HepG2 (cell line): ENCODE measurements at regions not wholly inside any gene's neighbourhood (a gene's known extent, or its start where the extent isn't known, plus 50 kb on each side); places are given as distances from the start of the nearest gene placed in this dataset.

Source experiments
- ATAC-seq: fragments of 200-7000 bp; cut with Tn5 transposase; 3 replicates; pipeline ENCODE4 v1.9.1; 2020; ENCODE audit warnings: mild to moderate bottlenecking, moderate library complexity
- BruUV-seq: library from RNA; stranded (reverse); fragments of 400-500 nt; replicated peaks from 2 replicates; lab custom pipeline; 2021; lab: Mats Ljungman, UMichigan
- CTCF ChIA-PET: fragments of 300-600 bp; formaldehyde crosslinking; extraction: SDS; loops from one replicate; lab custom pipeline; 2021; ENCODE audit warnings: low total read pairs, inconsistent platforms, low intra/inter-chr PET ratio; lab: Yijun Ruan, JAX
- POLR2A ChIA-PET: fragments of 350-600 bp; sonication (Branson Sonifier 250); formaldehyde crosslinking; loops from one replicate; lab custom pipeline; 2020; ENCODE audit warnings: antibody characterized with exemption, inconsistent platforms; lab: Yijun Ruan, JAX
- DNase-seq: peaks from one replicate; pipeline ENCODE4 v3.0.0-alpha.2; 2015; ENCODE audit warnings: low spot score
- FAIRE-seq: peaks from 3 replicates; lab custom pipeline; 2011; peaks lifted over from hg19 to GRCh38; lab: Jason Lieb, UNC
- H2AFZ ChIP-seq: one replicate; pipeline ENCODE4 v1.6.1; 2011; ENCODE audit warnings: low read length, inconsistent platforms
- H3K27ac ChIP-seq: fragments of 300-600 bp; 3 replicates; pipeline ENCODE4 v1.8.0; 2011; ENCODE audit warnings: mixed run types, mild to moderate bottlenecking, mixed read lengths, low read length, inconsistent platforms; ENCODE audit not compliant: insufficient read depth; ENCODE audit errors: extremely low read length
- H3K27me3 ChIP-seq, 2 experiments: fragments of 200-600 bp in 1 of 2; 2 replicates in 1 of 2; 3 replicates in 1 of 2; pipeline versions ENCODE4 v1.6.0 to v1.8.0; 2011; ENCODE audit warnings: low read length in 2 of 2, mild to moderate bottlenecking in 2 of 2, moderate library complexity in 2 of 2, inconsistent platforms in 1 of 2; ENCODE audit not compliant: insufficient read depth in 2 of 2, control insufficient read depth in 1 of 2
- H3K36me3 ChIP-seq, 2 experiments: fragments of 200-600 bp in 1 of 2; replicated peaks in 1 of 2; 2 replicates in 1 of 2; 3 replicates in 1 of 2; pipeline versions ENCODE4 v1.5.1 to v1.8.0; 2011; ENCODE audit warnings: low read length in 2 of 2, inconsistent platforms in 1 of 2; ENCODE audit not compliant: insufficient read depth in 2 of 2, control insufficient read depth in 1 of 2
- H3K4me1 ChIP-seq: 2 replicates; pipeline ENCODE4 v1.5.1; 2012; ENCODE audit warnings: low read length, inconsistent platforms; ENCODE audit not compliant: insufficient read depth
- H3K4me2 ChIP-seq: 2 replicates; pipeline ENCODE4 v1.6.0; 2011; ENCODE audit warnings: low read depth, low read length, inconsistent platforms
- H3K4me3 ChIP-seq, 3 experiments: fragments of 200-600 bp in 1 of 3; sonication (generic), shearing (Covaris generic) in 1 of 3; replicated peaks in 1 of 3; 2 replicates each; pipeline ENCODE4 v1.5.1; 2011 to 2016; ENCODE audit warnings: low read length in 3 of 3, inconsistent platforms in 2 of 3, low read depth in 2 of 3, mild to moderate bottlenecking in 2 of 3, control low read depth in 1 of 3, mixed read lengths in 1 of 3; ENCODE audit not compliant: insufficient read depth in 1 of 3
- H3K79me2 ChIP-seq: one replicate; pipeline ENCODE4 v1.6.1; 2011; ENCODE audit warnings: low read length, inconsistent platforms; ENCODE audit not compliant: insufficient read depth
- H3K9ac ChIP-seq: 2 replicates; pipeline ENCODE4 v1.6.0; 2011; ENCODE audit warnings: mild to moderate bottlenecking, low read depth, low read length, inconsistent platforms; ENCODE audit not compliant: insufficient read depth
- H3K9me3 ChIP-seq: 2 replicates; pipeline ENCODE4 v1.5.1; 2012; ENCODE audit warnings: mild to moderate bottlenecking, low read length
- H4K20me1 ChIP-seq: 2 replicates; pipeline ENCODE4 v1.6.0; 2011; ENCODE audit warnings: inconsistent platforms, mild to moderate bottlenecking, low read length, moderate library complexity; ENCODE audit not compliant: insufficient read depth
- AHR ChIP-seq: IDR thresholded peaks from 2 replicates; pipeline ENCODE4 v1.6.1; 2018; ENCODE audit warnings: missing genetic modification reagents, missing compliant biosample characterization
- KDM5B ChIP-seq: sonication (generic); formaldehyde crosslinking; IDR thresholded peaks from 2 replicates; pipeline ENCODE4 v1.4.0; 2020; ENCODE audit warnings: missing genetic modification reagents, mild to moderate bottlenecking, borderline replicate concordance
- KLF15 ChIP-seq: sonication (generic); formaldehyde crosslinking; IDR thresholded peaks from 2 replicates; pipeline ENCODE4 v1.8.1; 2023; ENCODE audit warnings: borderline replicate concordance, mild to moderate bottlenecking, inconsistent platforms, missing genetic modification reagents, mixed read lengths
- SRSF4 ChIP-seq: fragments of 200-400 bp; formaldehyde crosslinking; IDR thresholded peaks from one replicate; pipeline ENCODE4 v1.6.1; 2018; ENCODE audit warnings: mild to moderate bottlenecking, low read depth, low read length, moderate library complexity; ENCODE audit not compliant: poor library complexity, severe bottlenecking
- ZNF547 ChIP-seq: sonication (generic); formaldehyde crosslinking; IDR thresholded peaks from 2 replicates; pipeline ENCODE4 v1.5.1; 2020; ENCODE audit warnings: mild to moderate bottlenecking, missing genetic modification reagents
- WGBS: methylation state at CpG from one replicate; pipeline ENCODE4 v1.1.6; 2017; ENCODE audit warnings: low lambda C conversion rate; 5-methylcytosine and 5-hydroxymethylcytosine counted together
- in situ Hi-C: cut with HindIII; loops from 2 replicates; pipeline ENCODE4 v1.10.0; 2017; ENCODE audit warnings: low pct_unique_long_range_greater_than_20kb; ENCODE audit not compliant: extremely low pct_ligation_motif_present
- intact Hi-C: fragments of 100-400 bp; cut with micrococcal nuclease; formaldehyde crosslinking; loops from one replicate; pipeline ENCODE4 v1.10.0; 2022; ENCODE audit not compliant: unreplicated experiment
- TF ChIP-seq, protein P1 (sequence below): IDR thresholded peaks from 2 replicates; pipeline ENCODE4 v1.4.0; 2020; ENCODE audit warnings: mild to moderate bottlenecking, missing genetic modification reagents
- TF ChIP-seq, protein P2 (sequence below): sonication (generic); formaldehyde crosslinking; IDR thresholded peaks from 2 replicates; pipeline ENCODE4 v1.5.1; 2020; ENCODE audit warnings: missing genetic modification reagents, mild to moderate bottlenecking, borderline replicate concordance
- TF ChIP-seq, protein P3 (sequence below): sonication (generic); formaldehyde crosslinking; IDR thresholded peaks from 2 replicates; pipeline ENCODE4 v1.8.0; 2022; ENCODE audit warnings: mild to moderate bottlenecking, missing genetic modification reagents
- TF ChIP-seq, protein P4 (sequence below): IDR thresholded peaks from 2 replicates; pipeline ENCODE4 v1.6.1; 2012; ENCODE audit warnings: inconsistent platforms
- TF ChIP-seq, protein P5 (sequence below), 2 experiments: sonication (generic) in 1 of 2; formaldehyde crosslinking in 1 of 2; IDR thresholded peaks; 2 replicates each; pipeline versions ENCODE4 v1.4.0 to v1.6.1; 2018 to 2020; ENCODE audit warnings: missing genetic modification reagents in 2 of 2, borderline replicate concordance in 1 of 2, low read depth in 1 of 2, mild to moderate bottlenecking in 1 of 2, missing biosample characterization in 1 of 2

DNA sequence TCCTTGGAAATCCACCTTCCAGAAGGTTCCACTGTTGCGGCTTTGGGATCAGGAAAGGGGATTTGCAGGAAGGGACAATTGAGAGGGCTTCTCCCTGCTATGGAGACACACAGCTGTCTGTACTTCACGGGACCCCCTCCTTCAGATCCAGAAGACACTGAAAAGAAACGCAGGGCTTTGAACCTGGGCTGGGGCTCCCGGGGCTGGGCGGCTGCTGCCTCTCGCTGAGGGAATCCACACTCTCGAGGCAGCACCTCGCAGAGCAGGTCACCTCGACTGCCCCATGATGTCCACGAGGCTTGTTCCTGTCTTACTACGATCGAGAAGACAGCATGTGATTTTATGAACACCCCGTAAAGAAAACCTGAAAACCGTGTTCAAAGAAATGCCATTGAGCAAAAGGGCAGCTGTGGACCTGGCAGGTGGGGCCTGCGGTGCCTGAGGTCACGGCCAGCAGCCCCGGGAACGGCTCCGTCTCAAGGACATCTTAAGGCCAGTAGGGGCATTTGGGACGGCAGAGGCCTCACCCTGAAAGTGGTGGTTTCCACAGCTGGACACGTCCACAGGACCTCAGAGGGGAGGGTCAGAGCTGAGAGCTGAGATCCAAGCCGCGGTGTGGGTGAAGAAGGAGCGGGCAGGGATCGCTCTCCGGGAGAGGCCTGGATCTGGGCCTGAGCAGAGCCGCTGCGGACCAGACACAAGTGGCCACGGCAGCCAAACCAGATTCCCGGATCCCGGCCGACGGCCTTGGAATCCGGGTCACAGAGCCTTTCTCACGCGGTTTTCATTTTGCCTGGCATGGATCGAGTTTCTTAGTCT, 165.7 kb downstream of the RTP5 start:
- ChIA-PET CTCF (no interaction called here), POLR2A (no interaction called here)
- peak overlapping the region; percentile 4; the same call in 1 of the 2 replicates for H3K9ac ChIP-seq
- peak overlapping the region in 1 of 3 experiments; percentile 22; a peak in 1 of 6 replicates for H3K4me3 ChIP-seq
- H3K4me2 ChIP-seq: peak overlapping the region; percentile 56
- intact Hi-C loops: loop anchor here (5.0 kb wide), 1 partner anchor 52 kb away; no protein-coding TSS in a partner anchor
- WGBS: 39% methylated on average over 37 of the region's 37 CpGs
- H4K20me1 ChIP-seq: no peaks in the 10 kb centered on the region
- peaks cover 16 to 68% of the 10 kb centered on the region in 2 experiments for H3K27me3 ChIP-seq
- no TSS peak for BruUV-seq
- in situ Hi-C loops: no loop called here
- H3K36me3 ChIP-seq: no peaks in the 10 kb centered on the region
- no peak overlapping the region for H2AFZ ChIP-seq
- FAIRE-seq: no peak
- ATAC-seq: peak; percentile 31
- DNase-seq: no peak
- no peak overlapping the region for H3K27ac ChIP-seq
- H3K79me2 ChIP-seq: no peaks in the 10 kb centered on the region
- H3K9me3 ChIP-seq: no peaks in the 10 kb centered on the region
- peaks cover 60% of the 10 kb centered on the region for H3K4me1 ChIP-seq
- no peak for TF ChIP-seq AHR (CRISPR knock-in tag)
- TF ChIP-seq, protein P1, sequence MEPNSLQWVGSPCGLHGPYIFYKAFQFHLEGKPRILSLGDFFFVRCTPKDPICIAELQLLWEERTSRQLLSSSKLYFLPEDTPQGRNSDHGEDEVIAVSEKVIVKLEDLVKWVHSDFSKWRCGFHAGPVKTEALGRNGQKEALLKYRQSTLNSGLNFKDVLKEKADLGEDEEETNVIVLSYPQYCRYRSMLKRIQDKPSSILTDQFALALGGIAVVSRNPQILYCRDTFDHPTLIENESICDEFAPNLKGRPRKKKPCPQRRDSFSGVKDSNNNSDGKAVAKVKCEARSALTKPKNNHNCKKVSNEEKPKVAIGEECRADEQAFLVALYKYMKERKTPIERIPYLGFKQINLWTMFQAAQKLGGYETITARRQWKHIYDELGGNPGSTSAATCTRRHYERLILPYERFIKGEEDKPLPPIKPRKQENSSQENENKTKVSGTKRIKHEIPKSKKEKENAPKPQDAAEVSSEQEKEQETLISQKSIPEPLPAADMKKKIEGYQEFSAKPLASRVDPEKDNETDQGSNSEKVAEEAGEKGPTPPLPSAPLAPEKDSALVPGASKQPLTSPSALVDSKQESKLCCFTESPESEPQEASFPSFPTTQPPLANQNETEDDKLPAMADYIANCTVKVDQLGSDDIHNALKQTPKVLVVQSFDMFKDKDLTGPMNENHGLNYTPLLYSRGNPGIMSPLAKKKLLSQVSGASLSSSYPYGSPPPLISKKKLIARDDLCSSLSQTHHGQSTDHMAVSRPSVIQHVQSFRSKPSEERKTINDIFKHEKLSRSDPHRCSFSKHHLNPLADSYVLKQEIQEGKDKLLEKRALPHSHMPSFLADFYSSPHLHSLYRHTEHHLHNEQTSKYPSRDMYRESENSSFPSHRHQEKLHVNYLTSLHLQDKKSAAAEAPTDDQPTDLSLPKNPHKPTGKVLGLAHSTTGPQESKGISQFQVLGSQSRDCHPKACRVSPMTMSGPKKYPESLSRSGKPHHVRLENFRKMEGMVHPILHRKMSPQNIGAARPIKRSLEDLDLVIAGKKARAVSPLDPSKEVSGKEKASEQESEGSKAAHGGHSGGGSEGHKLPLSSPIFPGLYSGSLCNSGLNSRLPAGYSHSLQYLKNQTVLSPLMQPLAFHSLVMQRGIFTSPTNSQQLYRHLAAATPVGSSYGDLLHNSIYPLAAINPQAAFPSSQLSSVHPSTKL (CRISPR knock-in tag): peak; percentile 31; the same call in 1 of the 2 replicates
- TF ChIP-seq ZNF547 (CRISPR knock-in tag): no peak
- no peak for TF ChIP-seq SRSF4
- TF ChIP-seq, protein P2, sequence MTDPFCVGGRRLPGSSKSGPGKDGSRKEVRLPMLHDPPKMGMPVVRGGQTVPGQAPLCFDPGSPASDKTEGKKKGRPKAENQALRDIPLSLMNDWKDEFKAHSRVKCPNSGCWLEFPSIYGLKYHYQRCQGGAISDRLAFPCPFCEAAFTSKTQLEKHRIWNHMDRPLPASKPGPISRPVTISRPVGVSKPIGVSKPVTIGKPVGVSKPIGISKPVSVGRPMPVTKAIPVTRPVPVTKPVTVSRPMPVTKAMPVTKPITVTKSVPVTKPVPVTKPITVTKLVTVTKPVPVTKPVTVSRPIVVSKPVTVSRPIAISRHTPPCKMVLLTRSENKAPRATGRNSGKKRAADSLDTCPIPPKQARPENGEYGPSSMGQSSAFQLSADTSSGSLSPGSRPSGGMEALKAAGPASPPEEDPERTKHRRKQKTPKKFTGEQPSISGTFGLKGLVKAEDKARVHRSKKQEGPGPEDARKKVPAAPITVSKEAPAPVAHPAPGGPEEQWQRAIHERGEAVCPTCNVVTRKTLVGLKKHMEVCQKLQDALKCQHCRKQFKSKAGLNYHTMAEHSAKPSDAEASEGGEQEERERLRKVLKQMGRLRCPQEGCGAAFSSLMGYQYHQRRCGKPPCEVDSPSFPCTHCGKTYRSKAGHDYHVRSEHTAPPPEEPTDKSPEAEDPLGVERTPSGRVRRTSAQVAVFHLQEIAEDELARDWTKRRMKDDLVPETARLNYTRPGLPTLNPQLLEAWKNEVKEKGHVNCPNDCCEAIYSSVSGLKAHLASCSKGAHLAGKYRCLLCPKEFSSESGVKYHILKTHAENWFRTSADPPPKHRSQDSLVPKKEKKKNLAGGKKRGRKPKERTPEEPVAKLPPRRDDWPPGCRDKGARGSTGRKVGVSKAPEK (CRISPR knock-in tag): 0 out of 2 replicates have a peak, but pooled peaks have one; percentile 62
- TF ChIP-seq, protein P3, sequence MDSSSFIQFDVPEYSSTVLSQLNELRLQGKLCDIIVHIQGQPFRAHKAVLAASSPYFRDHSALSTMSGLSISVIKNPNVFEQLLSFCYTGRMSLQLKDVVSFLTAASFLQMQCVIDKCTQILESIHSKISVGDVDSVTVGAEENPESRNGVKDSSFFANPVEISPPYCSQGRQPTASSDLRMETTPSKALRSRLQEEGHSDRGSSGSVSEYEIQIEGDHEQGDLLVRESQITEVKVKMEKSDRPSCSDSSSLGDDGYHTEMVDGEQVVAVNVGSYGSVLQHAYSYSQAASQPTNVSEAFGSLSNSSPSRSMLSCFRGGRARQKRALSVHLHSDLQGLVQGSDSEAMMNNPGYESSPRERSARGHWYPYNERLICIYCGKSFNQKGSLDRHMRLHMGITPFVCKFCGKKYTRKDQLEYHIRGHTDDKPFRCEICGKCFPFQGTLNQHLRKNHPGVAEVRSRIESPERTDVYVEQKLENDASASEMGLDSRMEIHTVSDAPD: 0 out of 2 replicates have a peak, but pooled peaks have one; percentile 31
- TF ChIP-seq KDM5B (CRISPR knock-in tag): peak; percentile 31; the same call in 1 of the 2 replicates
- TF ChIP-seq, protein P4, sequence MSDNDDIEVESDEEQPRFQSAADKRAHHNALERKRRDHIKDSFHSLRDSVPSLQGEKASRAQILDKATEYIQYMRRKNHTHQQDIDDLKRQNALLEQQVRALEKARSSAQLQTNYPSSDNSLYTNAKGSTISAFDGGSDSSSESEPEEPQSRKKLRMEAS: peak; percentile 11; the same call in 1 of the 2 replicates
- TF ChIP-seq KLF15 (CRISPR knock-in tag): peak; percentile 47; the same call in 1 of the 2 replicates
- TF ChIP-seq, protein P5, sequence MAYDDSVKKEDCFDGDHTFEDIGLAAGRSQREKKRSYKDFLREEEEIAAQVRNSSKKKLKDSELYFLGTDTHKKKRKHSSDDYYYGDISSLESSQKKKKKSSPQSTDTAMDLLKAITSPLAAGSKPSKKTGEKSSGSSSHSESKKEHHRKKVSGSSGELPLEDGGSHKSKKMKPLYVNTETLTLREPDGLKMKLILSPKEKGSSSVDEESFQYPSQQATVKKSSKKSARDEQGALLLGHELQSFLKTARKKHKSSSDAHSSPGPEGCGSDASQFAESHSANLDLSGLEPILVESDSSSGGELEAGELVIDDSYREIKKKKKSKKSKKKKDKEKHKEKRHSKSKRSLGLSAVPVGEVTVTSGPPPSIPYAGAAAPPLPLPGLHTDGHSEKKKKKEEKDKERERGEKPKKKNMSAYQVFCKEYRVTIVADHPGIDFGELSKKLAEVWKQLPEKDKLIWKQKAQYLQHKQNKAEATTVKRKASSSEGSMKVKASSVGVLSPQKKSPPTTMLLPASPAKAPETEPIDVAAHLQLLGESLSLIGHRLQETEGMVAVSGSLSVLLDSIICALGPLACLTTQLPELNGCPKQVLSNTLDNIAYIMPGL (CRISPR knock-in tag; IDR thresholded peaks at IDR 0.05; ENCODE audit: borderline replicate concordance in 1 of 2, low read depth in 1 of 2): no peak
